ENCODE measurements at regions not wholly inside any gene's neighbourhood (a gene's known extent, or its start where the extent isn't known, plus 50 kb on each side); places are given as distances from the start of the nearest gene placed in this dataset.
"Not testable (repeated sequence)": the region's sequence is repeated elsewhere in the genome, so short reads cannot be mapped to it uniquely, and the experiment has no call there.

- no peak for TF ChIP-seq CTCF (IDR thresholded peaks at IDR 0.05; ENCODE audit: low read length, missing control alignments)
- no peak overlapping the region for H3K4me3 ChIP-seq (replicated peaks; ENCODE audit: low read depth, low read length)
- no peak for DNase-seq (ENCODE audit: low read depth)
These were observed 148.1 kb upstream of the EOLA2 start for GRCh38 chrX:150086371-150086770.

- no peak for TF ChIP-seq CTCF (IDR thresholded peaks at IDR 0.05; ENCODE audit: low read length, missing control alignments)
- no peak overlapping the region for H3K4me3 ChIP-seq (replicated peaks; ENCODE audit: low read depth, low read length)
- no peak for DNase-seq (ENCODE audit: low read depth)
These were observed 149.3 kb upstream of the EOLA2 start for GRCh38 chrX:150087612-150088011.

GRCh38 chrX:150088042-150088441 lies 149.8 kb upstream of the EOLA2 start:
- no peak overlapping the region for H3K4me3 ChIP-seq (replicated peaks; ENCODE audit: low read depth, low read length)
- DNase-seq (ENCODE audit: low read depth): no peak
- no peak for TF ChIP-seq CTCF (IDR thresholded peaks at IDR 0.05; ENCODE audit: low read length, missing control alignments)

- TF ChIP-seq CTCF (IDR thresholded peaks at IDR 0.05; ENCODE audit: low read length, missing control alignments): no peak
- no peak overlapping the region for H3K4me3 ChIP-seq (replicated peaks; ENCODE audit: low read depth, low read length)
- DNase-seq (ENCODE audit: low read depth): no peak
These were observed 150.7 kb upstream of the EOLA2 start for GRCh38 chrX:150088766-150089518.

GRCh38 chrX:150091300-150091699 lies 153.0 kb upstream of the EOLA2 start:
- not testable (repeated sequence) for DNase-seq (ENCODE audit: low read depth); H3K4me3 ChIP-seq (replicated peaks; ENCODE audit: low read depth, low read length)

- DNase-seq (ENCODE audit: low read depth): no peak
- H3K4me3 ChIP-seq (replicated peaks; ENCODE audit: low read depth, low read length): no peak overlapping the region
- TF ChIP-seq CTCF (IDR thresholded peaks at IDR 0.05; ENCODE audit: low read length, missing control alignments): no peak
These were observed 154.3 kb upstream of the EOLA2 start for GRCh38 chrX:150092549-150092948.

GRCh38 chrX:150094375-150094774 lies 156.1 kb upstream of the EOLA2 start:
- DNase-seq (ENCODE audit: low read depth): no peak
- H3K4me3 ChIP-seq (replicated peaks; ENCODE audit: low read depth, low read length): no peak overlapping the region
- no peak for TF ChIP-seq CTCF (IDR thresholded peaks at IDR 0.05; ENCODE audit: low read length, missing control alignments)
